ENCODE measurements at regions not wholly inside any gene's neighbourhood (a gene's known extent, or its start where the extent isn't known, plus 50 kb on each side); places are given as distances from the start of the nearest gene placed in this dataset.

DNA sequence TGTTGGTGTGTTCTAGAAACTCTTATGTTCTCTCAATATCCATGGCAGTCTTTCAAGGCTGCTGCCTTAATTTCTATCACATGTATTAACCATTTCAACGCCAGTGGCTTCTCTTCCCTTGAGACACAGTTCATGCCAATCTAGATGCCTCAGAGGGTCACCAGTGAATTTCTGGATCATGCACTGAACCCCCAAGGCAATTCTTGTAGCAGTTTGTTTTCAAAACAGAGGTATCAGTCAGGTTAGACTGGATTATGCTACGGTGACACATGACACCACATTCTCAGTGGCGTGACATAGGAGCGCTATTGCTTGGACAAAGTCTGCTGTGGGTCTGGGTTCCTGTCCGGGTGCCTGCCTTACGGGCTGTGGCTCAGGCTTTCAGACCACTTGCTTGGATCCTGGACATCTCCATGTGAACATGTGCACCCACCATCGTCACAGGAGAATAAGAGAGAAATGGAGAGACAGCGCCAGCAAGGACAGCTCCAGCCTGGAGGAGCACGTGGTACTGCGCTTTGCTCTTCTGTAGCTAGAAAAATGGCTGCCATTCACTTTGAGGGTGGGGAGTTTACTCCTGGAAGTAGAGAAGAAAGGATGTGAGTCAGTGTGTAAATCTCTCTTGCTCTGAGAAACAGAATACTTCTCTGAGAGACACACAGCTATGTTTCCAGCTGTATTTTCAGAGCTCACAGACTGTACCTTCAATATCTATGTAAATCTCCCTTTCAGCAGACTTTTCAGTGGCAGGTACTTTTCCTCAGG lies 329.3 kb upstream of the ADCY2 start:
- no peak for FAIRE-seq
- 21% methylated on average over 10 of the region's 10 CpGs for WGBS (ENCODE audit: missing lambda C conversion rate)
- TF ChIP-seq JUN (IDR thresholded peaks at IDR 0.05) (no peak), HES2 (IDR thresholded peaks at IDR 0.05) (no peak), RARB (CRISPR knock-in tag; IDR thresholded peaks at IDR 0.05) (no peak), CTCF (IDR thresholded peaks at IDR 0.05) (no peak), MAZ (IDR thresholded peaks at IDR 0.05; ENCODE audit: borderline replicate concordance, low read depth, low read length) (no peak), MYC (IDR thresholded peaks at IDR 0.05; ENCODE audit: borderline replicate concordance, low read length) (no peak), HOXB13 (CRISPR knock-in tag; IDR thresholded peaks at IDR 0.05; ENCODE audit: low read depth) (no peak), CHD4 (IDR thresholded peaks at IDR 0.05; ENCODE audit: borderline replicate concordance) (no peak), RNF2 (IDR thresholded peaks at IDR 0.05; ENCODE audit: borderline replicate concordance, low read depth) (no peak), ESRRA (IDR thresholded peaks at IDR 0.05; ENCODE audit: borderline replicate concordance, low read length) (no peak), PHF8 (IDR thresholded peaks at IDR 0.05; ENCODE audit: borderline replicate concordance, low read depth) (no peak), RCOR1 (IDR thresholded peaks at IDR 0.05; ENCODE audit: low read depth, low read length) (no peak), FOSB (CRISPR knock-in tag; IDR thresholded peaks at IDR 0.05) (no peak), RFX5 (IDR thresholded peaks at IDR 0.05) (no peak), ZC3H11A (IDR thresholded peaks at IDR 0.05) (no peak), E2F6 (IDR thresholded peaks at IDR 0.05; ENCODE audit: borderline replicate concordance, low read depth) (no peak), CHD2 (IDR thresholded peaks at IDR 0.05; ENCODE audit: low read length, partially characterized antibody) (no peak)
- TF ChIP-seq, protein P1, sequence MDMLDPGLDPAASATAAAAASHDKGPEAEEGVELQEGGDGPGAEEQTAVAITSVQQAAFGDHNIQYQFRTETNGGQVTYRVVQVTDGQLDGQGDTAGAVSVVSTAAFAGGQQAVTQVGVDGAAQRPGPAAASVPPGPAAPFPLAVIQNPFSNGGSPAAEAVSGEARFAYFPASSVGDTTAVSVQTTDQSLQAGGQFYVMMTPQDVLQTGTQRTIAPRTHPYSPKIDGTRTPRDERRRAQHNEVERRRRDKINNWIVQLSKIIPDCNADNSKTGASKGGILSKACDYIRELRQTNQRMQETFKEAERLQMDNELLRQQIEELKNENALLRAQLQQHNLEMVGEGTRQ (IDR thresholded peaks at IDR 0.05) = no peak
- no peak for DNase-seq (ENCODE audit: low read depth in 1 of 2, low spot score in 1 of 2)
- H3K9me3 ChIP-seq = no peaks in the 10 kb centered on the region
- H3K4me1 ChIP-seq = no peaks in the 10 kb centered on the region
- CTCF ChIA-PET = interaction anchor here (0.7 to 2.2 kb wide), 2 partner anchors 11 to 131 kb away, joined by 3 to 4 read pairs; no protein-coding TSS in a partner anchor
- H3K4me3 ChIP-seq = no peak overlapping the region
- POLR2A ChIA-PET = no interaction called here
- H3K4me2 ChIP-seq = no peak overlapping the region
- H3K27ac ChIP-seq = no peak overlapping the region
- ATAC-seq = no peak

- ATAC-seq = no peak
- ChIA-PET CTCF (interaction anchor here (2.2 kb wide), 1 partner anchor 9 kb away, joined by 4 read pairs; no protein-coding TSS in a partner anchor), POLR2A (no interaction called here)
- Histone ChIP-seq H3K4me2 (no peak overlapping the region), H3K4me3 (no peak overlapping the region), H3K9me3 (no peaks in the 10 kb centered on the region), H3K27ac (no peak overlapping the region), H3K4me1 (no peaks in the 10 kb centered on the region)
- DNase-seq (ENCODE audit: low read depth in 1 of 2, low spot score in 1 of 2) = no peak
- WGBS (ENCODE audit: missing lambda C conversion rate) = 10% methylated on average over 6 of the region's 6 CpGs
- FAIRE-seq = no peak
- no peak for TF ChIP-seq CTCF (IDR thresholded peaks at IDR 0.05)
- no peak for TF ChIP-seq CBX8 (IDR thresholded peaks at IDR 0.05)
- no peak for TF ChIP-seq ZFP36 (IDR thresholded peaks at IDR 0.05; ENCODE audit: borderline replicate concordance, partially characterized antibody)
- TF ChIP-seq NPAS2 (CRISPR knock-in tag; IDR thresholded peaks at IDR 0.05; ENCODE audit: borderline replicate concordance) = no peak
- no peak for TF ChIP-seq SMC3 (IDR thresholded peaks at IDR 0.05)
- no peak for TF ChIP-seq ELK1 (IDR thresholded peaks at IDR 0.05; ENCODE audit: low read depth, low read length)
- TF ChIP-seq ESRRA (IDR thresholded peaks at IDR 0.05; ENCODE audit: borderline replicate concordance, low read length) = no peak
- TF ChIP-seq BHLHE40 (IDR thresholded peaks at IDR 0.05; ENCODE audit: low read depth, low read length) = no peak
- no peak for TF ChIP-seq NFE2L2 (conservative IDR thresholded peaks at IDR 0.05; ENCODE audit: low read length)
- TF ChIP-seq MAFK (IDR thresholded peaks at IDR 0.05; ENCODE audit: partially characterized antibody) = no peak
- TF ChIP-seq CBX2 (IDR thresholded peaks at IDR 0.05; ENCODE audit: borderline replicate concordance, low read depth) = no peak
- no peak for TF ChIP-seq FOXS1 (CRISPR knock-in tag; IDR thresholded peaks at IDR 0.05)
Observed at GRCh38 chr5:7068156-7068555, 327.8 kb upstream of the ADCY2 start.

Data from A549 (cell line).